ENCODE measurements at regions not wholly inside any gene's neighbourhood (a gene's known extent, or its start where the extent isn't known, plus 50 kb on each side); places are given as distances from the start of the nearest gene placed in this dataset.

DNA sequence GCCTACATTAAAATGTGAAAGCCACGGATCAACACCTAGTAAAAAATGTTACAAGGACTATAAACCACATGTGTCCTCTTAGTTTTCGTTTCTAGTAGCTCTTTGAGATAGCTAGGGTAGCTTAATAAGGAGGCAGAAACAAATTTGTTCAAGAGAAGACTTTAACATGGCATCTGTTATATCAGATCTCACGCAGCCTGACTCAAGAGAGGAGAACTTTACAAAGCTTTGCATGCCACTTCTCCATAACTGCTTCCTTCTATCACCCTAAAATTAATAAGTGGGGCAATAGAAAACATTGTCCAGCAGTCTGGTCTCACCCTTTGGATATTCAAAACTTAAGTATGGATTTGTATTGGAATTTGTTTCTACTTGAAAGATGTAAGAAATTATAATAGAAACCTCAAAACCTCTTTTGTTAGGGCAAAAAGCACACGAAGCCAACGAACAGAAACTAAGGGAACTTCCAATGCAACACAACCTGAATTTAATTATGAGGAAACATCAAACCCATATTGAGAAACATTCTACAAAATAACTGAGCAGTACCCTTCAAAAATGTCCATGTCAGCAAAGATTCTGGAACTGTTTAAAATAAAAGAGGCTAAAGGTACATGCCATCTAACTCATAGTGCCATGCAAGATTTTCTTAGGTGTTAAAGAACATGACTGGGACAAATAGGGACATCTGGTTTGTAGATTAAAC is 194.8 kb downstream of the LRIG3 start:
- Histone ChIP-seq H3K36me3 (no peaks in the 10 kb centered on the region), H3K4me1 (no peaks in the 10 kb centered on the region), H3K9me3 (no peaks in the 10 kb centered on the region), H3K27me3 (ENCODE audit: low read depth) (no peaks in the 10 kb centered on the region), H3K4me3 (no peak overlapping the region), H3K27ac (no peak overlapping the region)
- intact Hi-C loops (cut with DNase I), result no loop called here
- no peak for DNase-seq
- ATAC-seq, result no peak
- TF ChIP-seq, protein P1, sequence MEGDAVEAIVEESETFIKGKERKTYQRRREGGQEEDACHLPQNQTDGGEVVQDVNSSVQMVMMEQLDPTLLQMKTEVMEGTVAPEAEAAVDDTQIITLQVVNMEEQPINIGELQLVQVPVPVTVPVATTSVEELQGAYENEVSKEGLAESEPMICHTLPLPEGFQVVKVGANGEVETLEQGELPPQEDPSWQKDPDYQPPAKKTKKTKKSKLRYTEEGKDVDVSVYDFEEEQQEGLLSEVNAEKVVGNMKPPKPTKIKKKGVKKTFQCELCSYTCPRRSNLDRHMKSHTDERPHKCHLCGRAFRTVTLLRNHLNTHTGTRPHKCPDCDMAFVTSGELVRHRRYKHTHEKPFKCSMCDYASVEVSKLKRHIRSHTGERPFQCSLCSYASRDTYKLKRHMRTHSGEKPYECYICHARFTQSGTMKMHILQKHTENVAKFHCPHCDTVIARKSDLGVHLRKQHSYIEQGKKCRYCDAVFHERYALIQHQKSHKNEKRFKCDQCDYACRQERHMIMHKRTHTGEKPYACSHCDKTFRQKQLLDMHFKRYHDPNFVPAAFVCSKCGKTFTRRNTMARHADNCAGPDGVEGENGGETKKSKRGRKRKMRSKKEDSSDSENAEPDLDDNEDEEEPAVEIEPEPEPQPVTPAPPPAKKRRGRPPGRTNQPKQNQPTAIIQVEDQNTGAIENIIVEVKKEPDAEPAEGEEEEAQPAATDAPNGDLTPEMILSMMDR (IDR thresholded peaks at IDR 0.05), result no peak

GRCh38 chr12:58727521-58727920 is 192.8 kb downstream of the LRIG3 start:
- Histone ChIP-seq H3K4me1 (no peaks in the 10 kb centered on the region), H3K9me3 (no peaks in the 10 kb centered on the region), H3K4me3 (no peak overlapping the region), H3K27me3 (ENCODE audit: low read depth) (no peaks in the 10 kb centered on the region), H3K36me3 (no peaks in the 10 kb centered on the region), H3K27ac (no peak overlapping the region)
- TF ChIP-seq, protein P1 (IDR thresholded peaks at IDR 0.05), result no peak
- ATAC-seq, result no peak
- intact Hi-C loops (cut with DNase I), result no loop called here
- no peak for DNase-seq

DNA sequence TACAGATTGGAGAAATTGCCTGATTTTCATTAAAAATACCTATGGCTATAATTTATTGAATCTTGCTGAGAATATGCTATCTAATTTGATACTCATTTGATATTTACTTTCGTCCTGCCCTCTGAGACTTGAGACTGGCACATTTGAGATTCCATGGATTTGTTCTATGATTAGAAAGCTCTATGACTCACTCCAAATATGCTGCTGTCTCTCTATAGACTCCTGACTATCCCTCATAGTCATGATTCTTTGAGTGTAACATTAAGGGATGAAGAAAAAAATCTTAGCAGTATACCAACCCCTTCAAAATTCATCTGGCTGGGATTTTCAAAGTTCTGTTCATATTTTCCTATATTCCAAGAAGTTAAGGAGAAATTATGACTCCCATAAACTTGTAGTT is 191.9 kb downstream of the LRIG3 start:
- no peak for ATAC-seq
- intact Hi-C loops (cut with DNase I), result no loop called here
- Histone ChIP-seq H3K9me3 (no peaks in the 10 kb centered on the region), H3K27me3 (ENCODE audit: low read depth) (no peaks in the 10 kb centered on the region), H3K36me3 (no peaks in the 10 kb centered on the region), H3K27ac (no peak overlapping the region), H3K4me1 (no peaks in the 10 kb centered on the region), H3K4me3 (no peak overlapping the region)
- TF ChIP-seq, protein P1 (IDR thresholded peaks at IDR 0.05), result no peak
- DNase-seq, result no peak

DNA sequence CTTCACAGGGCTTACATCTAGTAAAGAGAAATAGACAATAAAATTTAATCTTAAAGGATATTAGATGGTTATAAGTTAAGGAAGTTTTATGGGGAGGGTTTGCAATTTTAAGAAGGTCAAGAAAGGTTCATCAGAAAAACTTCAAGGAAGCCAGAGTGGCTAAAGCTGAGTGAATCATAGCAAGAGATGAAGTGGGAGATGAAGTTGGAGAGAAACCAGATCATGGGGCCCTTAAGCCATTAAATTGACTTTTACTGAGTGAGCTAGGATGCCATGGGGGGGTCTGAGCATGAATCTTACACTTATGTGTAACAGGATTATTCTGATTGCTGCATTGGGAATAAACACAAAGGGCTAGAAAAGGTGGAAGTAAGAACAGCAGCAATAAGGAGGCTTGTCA is 189.2 kb downstream of the LRIG3 start:
- no peaks in the 10 kb centered on the region for H3K4me1 ChIP-seq
- no peak overlapping the region for H3K4me3 ChIP-seq
- no peaks in the 10 kb centered on the region for H3K27me3 ChIP-seq (ENCODE audit: low read depth)
- H3K36me3 ChIP-seq, result no peaks in the 10 kb centered on the region
- TF ChIP-seq, protein P1 (IDR thresholded peaks at IDR 0.05), result no peak
- ATAC-seq (no peak), DNase-seq (no peak)
- H3K9me3 ChIP-seq, result no peaks in the 10 kb centered on the region
- H3K27ac ChIP-seq, result no peak overlapping the region
- intact Hi-C loops (cut with DNase I), result no loop called here

- H3K4me3 ChIP-seq, result no peak overlapping the region
- intact Hi-C loops (cut with DNase I), result no loop called here
- ATAC-seq (no peak), DNase-seq (no peak)
- no peaks in the 10 kb centered on the region for H3K9me3 ChIP-seq
- H3K27ac ChIP-seq, result no peak overlapping the region
- H3K4me1 ChIP-seq, result no peaks in the 10 kb centered on the region
- no peaks in the 10 kb centered on the region for H3K36me3 ChIP-seq
- no peaks in the 10 kb centered on the region for H3K27me3 ChIP-seq (ENCODE audit: low read depth)
- TF ChIP-seq, protein P1 (IDR thresholded peaks at IDR 0.05), result no peak
Measured at GRCh38 chr12:58732894-58733293, 187.4 kb downstream of the LRIG3 start.
